Keratinocyte (primary cell): ENCODE measurements at regions not wholly inside any gene's neighbourhood (a gene's known extent, or its start where the extent isn't known, plus 50 kb on each side); places are given as distances from the start of the nearest gene placed in this dataset.

ENCODE experiments used
- DNase-seq: peaks from one replicate; pipeline ENCODE4 v3.0.0-alpha.2; 2011; ENCODE audit warnings: low read depth, missing footprints, low spot score
- FAIRE-seq: peaks from 2 replicates; lab custom pipeline; 2011; peaks lifted over from hg19 to GRCh38; lab: Jason Lieb, UNC
- H2AFZ ChIP-seq: 2 replicates; pipeline ENCODE4 v1.6.0; 2012; ENCODE audit warnings: low read length, control low read depth, inconsistent platforms; ENCODE audit not compliant: control insufficient read depth
- H3K27ac ChIP-seq: 2 replicates; pipeline ENCODE4 v1.5.1; 2011; ENCODE audit warnings: low read length; ENCODE audit not compliant: control insufficient read depth, insufficient read depth
- H3K27me3 ChIP-seq: 3 replicates; pipeline ENCODE4 v1.6.0; 2011; ENCODE audit warnings: low read length; ENCODE audit not compliant: control insufficient read depth, insufficient read depth; ENCODE audit errors: extremely low read depth
- H3K36me3 ChIP-seq, 2 experiments: 2 replicates in 1 of 2; 3 replicates in 1 of 2; pipeline ENCODE4 v1.5.1; 2011; ENCODE audit warnings: low read length in 2 of 2, mild to moderate bottlenecking in 1 of 2; ENCODE audit not compliant: control insufficient read depth in 2 of 2, insufficient read depth in 2 of 2; ENCODE audit errors: extremely low read depth in 1 of 2
- H3K4me1 ChIP-seq: 3 replicates; pipeline ENCODE4 v1.5.1; 2011; ENCODE audit warnings: low read length; ENCODE audit not compliant: control insufficient read depth, insufficient read depth; ENCODE audit errors: extremely low read depth
- H3K4me2 ChIP-seq: 3 replicates; pipeline ENCODE4 v1.6.0; 2011; ENCODE audit warnings: low read depth, low read length; ENCODE audit not compliant: control insufficient read depth, insufficient read depth; ENCODE audit errors: extremely low read depth
- H3K4me3 ChIP-seq, 3 experiments: fragments of 200-600 bp in 1 of 3; sonication (generic) in 1 of 3; 2 replicates in 2 of 3; 3 replicates in 1 of 3; pipeline ENCODE4 v1.5.1; 2011 to 2016; ENCODE audit warnings: low read length in 3 of 3, mild to moderate bottlenecking in 3 of 3, control low read depth in 2 of 3, inconsistent platforms in 1 of 3, low read depth in 1 of 3, mixed read lengths in 1 of 3, mixed run types in 1 of 3, moderate library complexity in 1 of 3; ENCODE audit not compliant: control insufficient read depth in 2 of 3, insufficient read depth in 2 of 3; ENCODE audit errors: extremely low read depth in 1 of 3
- H3K79me2 ChIP-seq: 2 replicates; pipeline ENCODE4 v1.6.0; 2012; ENCODE audit warnings: low read length; ENCODE audit not compliant: control insufficient read depth, insufficient read depth
- H3K9ac ChIP-seq: 3 replicates; pipeline ENCODE4 v1.6.0; 2011; ENCODE audit warnings: low read length; ENCODE audit not compliant: control insufficient read depth, insufficient read depth; ENCODE audit errors: extremely low read depth
- H3K9me1 ChIP-seq: 3 replicates; pipeline ENCODE4 v1.6.0; 2011; ENCODE audit warnings: low read length; ENCODE audit not compliant: control insufficient read depth, insufficient read depth; ENCODE audit errors: extremely low read depth
- H3K9me3 ChIP-seq: 2 replicates; pipeline ENCODE4 v1.5.1; 2012; ENCODE audit warnings: low read depth, low read length; ENCODE audit not compliant: control insufficient read depth
- H4K20me1 ChIP-seq: 3 replicates; pipeline ENCODE4 v1.6.0; 2011; ENCODE audit warnings: low read length; ENCODE audit not compliant: control insufficient read depth, insufficient read depth; ENCODE audit errors: extremely low read depth
- EZH2 ChIP-seq: IDR thresholded peaks from one replicate; pipeline ENCODE4 v1.6.1; 2012; ENCODE audit warnings: inconsistent platforms, mild to moderate bottlenecking, low read length, moderate library complexity
- dilution Hi-C: fragments of 300-500 bp; cut with MboI; formaldehyde crosslinking; loops from one replicate; pipeline ENCODE4 v1.7.0; 2020; ENCODE audit warnings: low sequenced_read_pairs; ENCODE audit not compliant: extremely low pct_ligation_motif_present
- TF ChIP-seq, protein P1 (sequence below), 3 experiments: IDR thresholded peaks in 1 of 3; conservative IDR thresholded peaks in 1 of 3; optimal IDR thresholded peaks in 1 of 3; 2 replicates in 2 of 3; 3 replicates in 1 of 3; pipeline versions ENCODE3 to v1.5.1; 2011; ENCODE audit warnings: low read length in 3 of 3, mild to moderate bottlenecking in 3 of 3, moderate library complexity in 2 of 3, control low read depth in 1 of 3, inconsistent platforms in 1 of 3; ENCODE audit not compliant: insufficient read depth in 2 of 3; ENCODE audit errors: extremely low read depth in 1 of 3

DNA sequence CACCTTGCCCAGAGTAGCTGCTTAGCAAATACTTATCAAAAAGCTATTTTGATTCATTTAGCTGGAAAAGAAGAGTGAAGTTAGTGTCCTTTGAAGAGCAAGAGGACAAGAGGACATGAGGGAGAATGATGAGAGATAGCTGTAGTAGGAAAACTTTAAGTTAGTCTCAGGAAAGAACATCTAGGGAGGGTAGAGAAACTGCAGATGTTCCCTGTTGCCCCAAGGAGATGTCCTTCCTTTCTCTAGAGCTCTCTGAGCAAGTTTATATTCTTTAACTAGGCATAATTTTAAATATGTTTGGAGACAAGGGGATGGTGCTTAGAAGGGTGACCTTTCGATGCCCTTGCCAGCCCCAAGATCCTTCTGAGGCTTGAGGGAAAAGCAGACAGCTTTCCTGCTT is 529.1 kb upstream of the TBX3 start:
- Histone ChIP-seq H4K20me1 (no peaks in the 10 kb centered on the region), H3K27ac (no peak overlapping the region), H3K27me3 (no peaks in the 10 kb centered on the region), H3K9me1 (no peaks in the 10 kb centered on the region), H3K9me3 (no peaks in the 10 kb centered on the region), H3K9ac (no peak overlapping the region), H2AFZ (no peak overlapping the region), H3K4me2 (no peak overlapping the region), H3K4me1 (peaks cover 5% of the 10 kb centered on the region), H3K79me2 (no peaks in the 10 kb centered on the region), H3K36me3 (no peaks in the 10 kb centered on the region), H3K4me3 (no peak overlapping the region)
- FAIRE-seq (no peak), DNase-seq (no peak)
- TF ChIP-seq, protein P1, sequence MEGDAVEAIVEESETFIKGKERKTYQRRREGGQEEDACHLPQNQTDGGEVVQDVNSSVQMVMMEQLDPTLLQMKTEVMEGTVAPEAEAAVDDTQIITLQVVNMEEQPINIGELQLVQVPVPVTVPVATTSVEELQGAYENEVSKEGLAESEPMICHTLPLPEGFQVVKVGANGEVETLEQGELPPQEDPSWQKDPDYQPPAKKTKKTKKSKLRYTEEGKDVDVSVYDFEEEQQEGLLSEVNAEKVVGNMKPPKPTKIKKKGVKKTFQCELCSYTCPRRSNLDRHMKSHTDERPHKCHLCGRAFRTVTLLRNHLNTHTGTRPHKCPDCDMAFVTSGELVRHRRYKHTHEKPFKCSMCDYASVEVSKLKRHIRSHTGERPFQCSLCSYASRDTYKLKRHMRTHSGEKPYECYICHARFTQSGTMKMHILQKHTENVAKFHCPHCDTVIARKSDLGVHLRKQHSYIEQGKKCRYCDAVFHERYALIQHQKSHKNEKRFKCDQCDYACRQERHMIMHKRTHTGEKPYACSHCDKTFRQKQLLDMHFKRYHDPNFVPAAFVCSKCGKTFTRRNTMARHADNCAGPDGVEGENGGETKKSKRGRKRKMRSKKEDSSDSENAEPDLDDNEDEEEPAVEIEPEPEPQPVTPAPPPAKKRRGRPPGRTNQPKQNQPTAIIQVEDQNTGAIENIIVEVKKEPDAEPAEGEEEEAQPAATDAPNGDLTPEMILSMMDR (optimal IDR thresholded peaks at IDR 0.05 in 1 of 3, IDR thresholded peaks at IDR 0.05 in 1 of 3, conservative IDR thresholded peaks at IDR 0.05 in 1 of 3; ENCODE audit: extremely low read depth in 1 of 3, insufficient read depth in 2 of 3, low read length in 3 of 3): no peak
- dilution Hi-C loops: no loop called here

DNA sequence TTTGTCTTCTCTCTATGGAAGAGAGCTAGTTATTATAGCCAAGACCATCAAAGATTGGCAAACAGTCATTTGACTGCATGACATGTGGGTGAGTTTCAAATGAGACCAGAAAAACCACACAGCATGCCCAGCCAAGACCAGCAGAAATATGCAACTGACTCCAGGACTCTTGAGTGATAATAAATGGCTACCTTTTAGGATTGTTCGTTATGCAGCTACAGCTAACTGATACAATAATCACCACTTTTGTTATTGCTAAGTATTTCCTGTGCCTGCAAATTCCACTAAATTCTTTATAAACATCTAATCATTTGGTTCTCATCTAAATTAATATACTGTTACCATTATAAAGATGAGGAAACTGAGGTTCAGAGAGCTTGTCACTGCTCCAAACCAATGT is 528.4 kb upstream of the TBX3 start:
- dilution Hi-C loops: no loop called here
- Histone ChIP-seq H2AFZ (no peak overlapping the region), H3K4me3 (no peak overlapping the region), H3K9me3 (no peaks in the 10 kb centered on the region), H3K9ac (no peak overlapping the region), H3K4me1 (peaks cover 5% of the 10 kb centered on the region), H3K27ac (no peak overlapping the region), H3K36me3 (no peaks in the 10 kb centered on the region), H3K9me1 (no peaks in the 10 kb centered on the region), H3K4me2 (no peak overlapping the region), H3K79me2 (no peaks in the 10 kb centered on the region), H3K27me3 (no peaks in the 10 kb centered on the region), H4K20me1 (no peaks in the 10 kb centered on the region)
- TF ChIP-seq EZH2: no peak
- TF ChIP-seq, protein P1 (optimal IDR thresholded peaks at IDR 0.05 in 1 of 3, IDR thresholded peaks at IDR 0.05 in 1 of 3, conservative IDR thresholded peaks at IDR 0.05 in 1 of 3; ENCODE audit: extremely low read depth in 1 of 3, insufficient read depth in 2 of 3, low read length in 3 of 3): no peak
- FAIRE-seq (no peak), DNase-seq (no peak)
